Spleen (tissue), 11 donors: ENCODE measurements at regions not wholly inside any gene's neighbourhood (a gene's known extent, or its start where the extent isn't known, plus 50 kb on each side); places are given as distances from the start of the nearest gene placed in this dataset.

Experiments used
- DNase-seq: peaks from one replicate; pipeline ENCODE4 v3.0.0-alpha.2; 2020
- H3K27ac ChIP-seq, 8 donors: fragments of 200-600 bp; sonication (generic) in 7 of 8; 1 replicate in 4 of 8; 2 replicates in 4 of 8; pipeline versions ENCODE4 v1.5.0 to v1.8.0; 2016 to 2021; ENCODE audit warnings: inconsistent platforms in 4 of 8, mild to moderate bottlenecking in 4 of 8, moderate library complexity in 1 of 8
- H3K27me3 ChIP-seq, 7 donors: fragments of 200-600 bp; sonication (generic) in 6 of 7; replicated peaks in 1 of 7; 1 replicate in 4 of 7; 2 replicates in 3 of 7; pipeline versions ENCODE4 v1.5.0 to v1.8.0; 2016 to 2021; ENCODE audit warnings: inconsistent platforms in 3 of 7, mild to moderate bottlenecking in 1 of 7
- H3K36me3 ChIP-seq, 6 donors: fragments of 200-600 bp; sonication (generic) in 5 of 6; 1 replicate in 4 of 6; 2 replicates in 2 of 6; pipeline versions ENCODE4 v1.5.0 to v1.8.0; 2016 to 2021; ENCODE audit warnings: inconsistent platforms in 2 of 6
- H3K4me1 ChIP-seq, 6 donors: fragments of 200-600 bp; sonication (generic) in 5 of 6; 1 replicate in 3 of 6; 2 replicates in 3 of 6; pipeline versions ENCODE4 v1.5.0 to v1.8.0; 2016 to 2021; ENCODE audit warnings: inconsistent platforms in 3 of 6
- H3K4me3 ChIP-seq, 8 donors: fragments of 200-600 bp; sonication (generic) in 7 of 8; 1 replicate in 4 of 8; 2 replicates in 4 of 8; pipeline versions ENCODE4 v1.5.0 to v1.8.0; 2016 to 2021; ENCODE audit warnings: inconsistent platforms in 4 of 8, mild to moderate bottlenecking in 4 of 8, moderate library complexity in 2 of 8
- H3K9me3 ChIP-seq, 8 donors: fragments of 200-600 bp; sonication (generic) in 7 of 8; 1 replicate in 4 of 8; 2 replicates in 4 of 8; pipeline versions ENCODE4 v1.5.0 to v1.8.0; 2016 to 2021; ENCODE audit warnings: inconsistent platforms in 4 of 8
- CTCF ChIP-seq, 11 experiments: fragments of 200-600 bp in 7 of 11; fragments of 450-650 bp in 4 of 11; sonication (generic) in 4 of 11; IDR thresholded peaks in 8 of 11; conservative IDR thresholded peaks in 3 of 11; 1 replicate in 7 of 11; 2 replicates in 4 of 11; pipeline versions ENCODE4 v1.4.0 to v1.8.0; 2016 to 2021; ENCODE audit warnings: antibody characterized with exemption in 11 of 11, inconsistent platforms in 4 of 11, mild to moderate bottlenecking in 1 of 11
- POLR2A ChIP-seq, 3 donors: fragments of 450-650 bp; IDR thresholded peaks; one replicate each; pipeline ENCODE4 v1.5.1; 2017; ENCODE audit warnings: antibody characterized with exemption in 3 of 3, mild to moderate bottlenecking in 1 of 3
- POLR2AphosphoS5 ChIP-seq, 3 donors: sonication (generic); formaldehyde crosslinking; IDR thresholded peaks; one replicate each; pipeline ENCODE4 v1.5.1; 2017; ENCODE audit warnings: antibody characterized with exemption in 3 of 3
- WGBS, 5 donors: extraction: QIAGEN DNeasy Blood & Tissue Kit in 3 of 5; methylation state at CpG; one replicate each; pipeline versions ENCODE4 v1.1.5 to v1.1.7; 2013 to 2018; 5-methylcytosine and 5-hydroxymethylcytosine counted together
- intact Hi-C: fragments of 100-400 bp; cut with DNase I; formaldehyde crosslinking; loops from one replicate; pipeline ENCODE4 v1.15.0; 2023; ENCODE audit warnings: low total_unique reads
- donor health status: healthy with polysubstance abuse.
- donor health status: DM: no; HTN: no; CAD: no; lungs with moderate emphysema.
- donor health status: DM: no; HTN: no; CAD: no.
- donor health status: Bipolar disorder and iron deficiency.
- donor health status: healthy.
- donor health status: DM: no; HTN: no; CAD: no.
- donor health status: DM: yes; HTN: yes; CAD: no.

- no peak overlapping the region for H3K4me3 ChIP-seq
- H3K9me3 ChIP-seq: no peaks in the 10 kb centered on the region
- no peak for DNase-seq
- H3K27ac ChIP-seq: no peak overlapping the region
- no peaks in the 10 kb centered on the region for H3K27me3 ChIP-seq
- TF ChIP-seq POLR2AphosphoS5 (IDR thresholded peaks at IDR 0.05) (no peak), POLR2A (IDR thresholded peaks at IDR 0.05) (no peak)
- intact Hi-C loops: no loop called here
- H3K36me3 ChIP-seq: no peaks in the 10 kb centered on the region
- H3K4me1 ChIP-seq: no peaks in the 10 kb centered on the region
Measured at GRCh38 chr9:3687145-3687544, 161.3 kb upstream of the RFX3 start.

- no peak overlapping the region for H3K4me3 ChIP-seq
- intact Hi-C loops: no loop called here
- H3K27ac ChIP-seq: no peak overlapping the region
- WGBS, 5 donors: 89 to 93% (median 92%) methylated on average over 3 of the region's 3 CpGs
- no peaks in the 10 kb centered on the region for H3K27me3 ChIP-seq
- TF ChIP-seq POLR2A (IDR thresholded peaks at IDR 0.05) (no peak), POLR2AphosphoS5 (IDR thresholded peaks at IDR 0.05) (no peak)
- H3K9me3 ChIP-seq: no peaks in the 10 kb centered on the region
- no peaks in the 10 kb centered on the region for H3K4me1 ChIP-seq
- H3K36me3 ChIP-seq: no peaks in the 10 kb centered on the region
- no peak for DNase-seq
Measured at GRCh38 chr9:3682186-3682585, 156.4 kb upstream of the RFX3 start.

GRCh38 chr9:3677541-3677940 is 151.7 kb upstream of the RFX3 start:
- no peak for DNase-seq
- H3K9me3 ChIP-seq: no peaks in the 10 kb centered on the region
- intact Hi-C loops: no loop called here
- H3K27me3 ChIP-seq: no peaks in the 10 kb centered on the region
- TF ChIP-seq POLR2A (IDR thresholded peaks at IDR 0.05): no peak
- H3K36me3 ChIP-seq: no peaks in the 10 kb centered on the region
- WGBS, 5 donors: 88 to 97% (median 94%) methylated on average over 4 of the region's 4 CpGs
- no peak overlapping the region for H3K27ac ChIP-seq
- H3K4me3 ChIP-seq: no peak overlapping the region
- no peaks in the 10 kb centered on the region for H3K4me1 ChIP-seq

GRCh38 chr9:3676766-3677165 is 151.0 kb upstream of the RFX3 start:
- no peaks in the 10 kb centered on the region for H3K4me1 ChIP-seq
- no peak for DNase-seq
- WGBS, 5 donors: 78 to 91% (median 87%) methylated on average over 3 of the region's 3 CpGs
- H3K4me3 ChIP-seq: no peak overlapping the region
- no peak for TF ChIP-seq POLR2AphosphoS5 (IDR thresholded peaks at IDR 0.05)
- TF ChIP-seq CTCF (IDR thresholded peaks at IDR 0.05 in 8 of 11, conservative IDR thresholded peaks at IDR 0.05 in 3 of 11): no peak
- no peak for TF ChIP-seq POLR2A (IDR thresholded peaks at IDR 0.05)
- H3K27me3 ChIP-seq: no peaks in the 10 kb centered on the region
- H3K36me3 ChIP-seq: no peaks in the 10 kb centered on the region
- H3K27ac ChIP-seq: no peak overlapping the region
- no peaks in the 10 kb centered on the region for H3K9me3 ChIP-seq
- intact Hi-C loops: no loop called here

GRCh38 chr9:3675946-3676345 is 150.1 kb upstream of the RFX3 start:
- no peaks in the 10 kb centered on the region for H3K9me3 ChIP-seq
- no peak overlapping the region for H3K27ac ChIP-seq
- intact Hi-C loops: no loop called here
- H3K36me3 ChIP-seq: no peaks in the 10 kb centered on the region
- WGBS, 5 donors: 89 to 97% (median 93%) methylated on average over 1 to 2 of the region's 2 CpGs
- no peaks in the 10 kb centered on the region for H3K27me3 ChIP-seq
- DNase-seq: no peak
- TF ChIP-seq POLR2AphosphoS5 (IDR thresholded peaks at IDR 0.05) (no peak), CTCF (IDR thresholded peaks at IDR 0.05 in 8 of 11, conservative IDR thresholded peaks at IDR 0.05 in 3 of 11) (no peak), POLR2A (IDR thresholded peaks at IDR 0.05) (no peak)
- H3K4me3 ChIP-seq: no peak overlapping the region
- no peaks in the 10 kb centered on the region for H3K4me1 ChIP-seq

- H3K4me3 ChIP-seq: no peak overlapping the region
- intact Hi-C loops: no loop called here
- WGBS, 5 donors: 88 to 98% (median 89%) methylated on average over 5 of the region's 5 CpGs
- H3K27me3 ChIP-seq: no peaks in the 10 kb centered on the region
- no peaks in the 10 kb centered on the region for H3K4me1 ChIP-seq
- H3K36me3 ChIP-seq: no peaks in the 10 kb centered on the region
- TF ChIP-seq POLR2A (IDR thresholded peaks at IDR 0.05): no peak
- no peak for TF ChIP-seq POLR2AphosphoS5 (IDR thresholded peaks at IDR 0.05)
- no peak for DNase-seq
- no peaks in the 10 kb centered on the region for H3K9me3 ChIP-seq
- H3K27ac ChIP-seq: no peak overlapping the region
Measured at GRCh38 chr9:3674561-3674960, 148.8 kb upstream of the RFX3 start.
